Activated T-cell treated with anti-CD3 and anti-CD28 coated beads, Interleukin-2, amount 50 U/mL, for 48 hours (primary cell): ENCODE measurements at regions not wholly inside any gene's neighbourhood (a gene's known extent, or its start where the extent isn't known, plus 50 kb on each side); places are given as distances from the start of the nearest gene placed in this dataset.

Experiments
- DNase-seq, 2 experiments: peaks; one replicate each; pipeline ENCODE4 v3.0.0-alpha.2; 2020

GRCh38 chr12:24400533-24400932, 451.1 kb upstream of the SOX5 start:
- DNase-seq, result no peak

DNA sequence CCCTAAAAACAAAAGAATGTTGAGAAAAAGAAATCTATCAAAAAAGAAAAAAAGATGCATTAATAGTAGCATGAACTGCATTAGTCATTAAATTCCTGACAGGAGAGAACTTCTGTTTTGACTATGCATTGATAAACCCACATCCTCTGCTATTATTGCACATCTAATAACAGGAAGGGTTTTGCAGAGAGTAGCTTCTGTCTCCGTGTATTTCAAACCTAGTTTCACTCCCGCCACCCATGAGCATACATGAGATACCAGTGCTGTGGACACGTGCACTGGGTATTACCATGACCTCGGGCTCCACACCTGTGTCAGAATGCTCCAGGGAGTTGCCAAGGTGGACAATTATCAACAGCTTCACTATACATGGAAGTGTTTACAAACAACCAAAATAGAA, 449.1 kb upstream of the SOX5 start:
- DNase-seq, result no peak

DNA sequence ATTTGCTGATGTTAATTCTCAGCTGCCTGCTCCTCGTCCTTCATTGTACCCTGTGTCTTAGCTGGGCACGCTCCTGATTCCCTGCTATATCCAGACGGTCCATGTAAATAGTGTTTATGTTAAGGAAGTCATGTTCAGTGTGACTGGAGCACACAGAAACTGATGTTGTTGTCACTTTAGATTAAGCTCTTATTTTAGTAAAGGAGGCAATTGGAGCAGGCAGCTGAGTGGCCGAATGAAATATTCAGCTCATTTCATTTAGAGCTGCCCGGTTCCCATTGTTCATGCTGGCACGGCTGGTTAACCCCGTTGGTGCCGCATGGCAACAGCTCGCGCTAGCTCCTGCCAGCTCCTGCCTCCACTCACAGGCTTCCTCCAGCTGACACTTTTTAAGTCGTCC, 446.8 kb upstream of the SOX5 start:
- no peak for DNase-seq

GRCh38 chr12:24394246-24394645, 444.8 kb upstream of the SOX5 start:
- DNase-seq, result no peak

- no peak for DNase-seq
Measured at GRCh38 chr12:24393071-24393470, 443.6 kb upstream of the SOX5 start.

- DNase-seq, result no peak
Measured at GRCh38 chr12:24389394-24389793, 439.9 kb upstream of the SOX5 start.

GRCh38 chr12:24387381-24387780, 437.9 kb upstream of the SOX5 start:
- no peak for DNase-seq

DNA sequence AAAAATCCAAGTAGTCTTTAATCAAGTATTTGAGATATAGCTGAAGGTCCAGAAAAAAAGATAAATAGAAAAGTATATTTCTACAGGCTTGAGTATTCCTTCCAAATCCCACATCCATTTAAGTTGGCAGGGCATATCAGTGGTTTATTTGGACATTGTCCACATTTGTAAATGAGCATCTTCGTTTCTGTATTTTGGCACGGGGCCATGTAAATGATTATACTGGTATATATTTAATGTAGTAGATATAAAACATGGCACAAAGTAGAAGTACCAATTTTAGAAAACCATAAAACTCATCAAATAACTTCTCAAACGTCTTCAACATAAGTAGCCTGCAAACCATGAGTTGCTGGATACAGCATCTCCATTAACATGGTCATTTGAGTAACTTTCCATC, 437.4 kb upstream of the SOX5 start:
- no peak for DNase-seq

DNA sequence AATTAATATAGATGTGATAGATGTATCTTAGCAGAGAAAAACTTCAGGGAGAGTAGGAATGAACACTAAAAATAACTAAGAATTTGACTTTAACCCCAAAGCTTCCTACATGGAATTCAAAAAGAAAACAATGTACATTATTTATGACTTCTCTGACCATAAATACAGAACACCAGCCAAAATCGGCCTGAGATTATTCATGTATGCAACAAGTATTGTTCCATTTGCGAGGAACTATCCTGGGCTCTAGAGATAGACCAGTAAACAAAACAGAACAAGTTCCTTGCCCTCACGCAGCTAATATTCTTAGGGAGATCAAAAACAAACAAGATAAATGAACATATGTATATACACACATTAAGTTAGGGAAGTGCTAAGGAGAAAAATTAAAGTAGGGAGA, 432.3 kb upstream of the SOX5 start:
- no peak for DNase-seq

DNA sequence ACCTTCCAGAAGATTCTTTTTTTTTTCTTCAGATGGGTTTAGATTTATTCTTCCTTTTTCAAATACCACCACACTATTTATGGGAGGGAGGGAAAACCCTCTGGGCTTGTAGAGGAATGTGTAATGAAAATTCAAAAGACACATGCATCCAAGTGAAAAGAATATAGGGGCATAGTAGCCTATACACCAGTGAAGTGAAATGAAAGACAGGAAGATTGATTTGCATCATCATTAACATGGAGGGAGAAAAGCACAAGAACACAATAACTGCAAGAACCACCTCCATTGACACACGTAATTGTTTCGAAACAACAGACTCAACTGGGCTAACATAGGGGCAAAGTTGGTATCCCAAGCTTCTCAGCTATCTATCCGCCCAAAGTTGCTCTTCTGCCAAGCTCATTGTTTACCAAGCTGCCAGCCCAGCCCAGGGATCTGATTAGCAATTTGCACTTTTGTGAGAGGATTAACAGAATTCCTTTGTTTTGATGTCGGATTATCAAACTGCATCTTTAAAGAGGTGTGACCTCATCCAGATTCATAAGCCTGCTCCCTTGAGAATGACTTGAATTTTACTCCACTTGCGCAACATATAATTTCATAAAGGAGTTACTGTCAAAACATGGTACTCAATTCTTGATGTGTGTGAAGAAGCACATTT, 430.5 kb upstream of the SOX5 start:
- no peak for DNase-seq

DNA sequence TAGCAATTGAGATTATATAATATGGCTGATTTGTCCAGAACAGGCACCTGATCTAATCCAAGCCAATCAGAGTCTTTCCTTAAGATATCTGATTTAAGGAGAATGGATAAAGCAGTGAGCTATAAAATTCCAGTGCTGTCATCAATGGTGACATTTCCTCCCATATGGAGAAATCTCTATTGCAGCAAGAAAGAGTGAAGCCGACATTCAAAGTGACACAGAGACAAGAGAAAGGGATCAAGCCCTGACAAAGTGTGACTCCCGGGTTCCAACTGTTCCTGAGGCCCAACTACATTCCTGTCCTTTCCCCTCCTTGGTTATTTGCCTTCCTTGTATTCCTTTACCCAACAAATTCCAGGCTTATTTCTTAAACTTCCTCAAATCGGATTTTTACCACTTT, 430.0 kb upstream of the SOX5 start:
- no peak for DNase-seq

- DNase-seq, result no peak
Measured at GRCh38 chr12:24378548-24379407, 429.3 kb upstream of the SOX5 start.

- DNase-seq, result no peak
Measured at GRCh38 chr12:24374452-24374851, 425.0 kb upstream of the SOX5 start.

DNA sequence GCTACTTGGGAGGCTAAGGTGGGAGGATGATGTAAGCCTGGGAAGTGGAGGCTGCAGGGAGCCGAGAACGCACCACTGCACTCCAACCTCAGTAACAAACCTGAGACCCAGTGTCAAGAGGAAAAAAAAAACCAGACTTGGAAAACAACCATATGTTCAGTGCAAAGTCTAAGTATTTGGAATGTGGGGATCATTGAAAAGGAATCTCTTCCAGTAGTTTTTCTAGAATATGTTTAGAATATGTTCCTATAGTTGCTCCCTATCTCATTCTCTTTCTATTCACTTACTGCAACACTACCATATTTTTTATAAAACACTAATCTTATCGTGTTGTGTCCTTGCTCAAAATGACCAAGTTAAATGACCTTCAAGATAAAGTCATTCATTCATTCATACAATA, 423.5 kb upstream of the SOX5 start:
- no peak for DNase-seq

GRCh38 chr12:24366514-24366913, 417.0 kb upstream of the SOX5 start:
- DNase-seq, result no peak

- DNase-seq, result no peak
Measured at GRCh38 chr12:24364921-24365320, 415.5 kb upstream of the SOX5 start.

DNA sequence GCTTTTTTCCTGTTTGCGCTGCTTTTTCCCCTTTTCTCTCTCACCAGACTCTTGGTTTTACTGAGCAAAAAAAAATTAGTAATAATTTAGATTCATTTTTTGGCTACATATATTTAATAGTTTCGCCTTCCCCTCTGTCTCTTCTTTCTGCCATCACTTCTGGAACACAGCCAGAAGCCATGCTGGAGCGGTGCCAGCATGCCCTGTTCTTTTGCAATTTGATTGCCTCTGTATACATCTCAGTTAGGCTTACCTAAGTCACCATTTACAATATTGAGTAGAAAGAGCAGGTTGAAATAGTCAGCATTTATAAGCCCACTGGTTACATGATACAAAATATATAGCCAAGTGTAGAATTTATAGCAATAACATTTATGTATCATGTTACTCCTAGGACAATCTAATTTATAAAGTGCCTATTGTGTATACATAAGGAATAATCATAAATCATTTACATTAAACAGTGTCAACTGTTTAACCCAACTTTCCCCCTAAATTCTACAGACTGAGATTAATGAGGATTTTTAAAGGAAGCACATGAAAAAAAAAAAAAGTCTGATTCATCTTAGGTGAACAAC, 413.8 kb upstream of the SOX5 start:
- no peak for DNase-seq

DNA sequence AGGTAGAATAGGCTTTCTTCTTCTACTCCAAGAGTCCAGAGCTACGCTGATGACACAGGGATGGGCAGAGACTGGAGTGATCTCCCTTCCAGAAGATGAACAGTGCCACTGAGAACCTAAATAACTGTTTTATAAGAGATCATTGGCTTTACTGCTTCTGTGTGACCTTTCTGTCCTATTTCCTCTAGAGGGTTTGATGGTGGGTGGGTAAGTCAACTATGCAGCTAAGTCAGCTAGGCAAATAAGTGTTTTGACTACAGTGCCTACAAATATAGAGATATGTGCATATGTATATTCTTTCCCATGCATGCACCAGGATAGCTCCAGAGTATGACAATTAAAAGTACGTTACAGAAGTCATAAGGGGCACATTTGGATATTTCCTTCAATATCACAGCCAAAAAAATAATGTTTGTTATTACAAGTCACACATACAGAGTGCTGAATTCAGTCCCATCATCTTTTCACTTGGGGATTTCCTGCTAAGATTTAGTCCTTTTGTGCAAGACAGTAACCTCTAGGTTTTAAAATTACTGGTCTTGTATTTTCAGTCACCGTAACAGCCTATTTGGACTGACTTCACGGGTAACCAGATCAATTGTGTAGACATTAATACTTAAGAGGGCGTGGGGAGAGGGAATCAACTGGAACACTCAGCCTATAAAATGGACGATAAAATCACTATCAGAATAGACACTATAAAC, 412.6 kb upstream of the SOX5 start:
- no peak for DNase-seq

DNA sequence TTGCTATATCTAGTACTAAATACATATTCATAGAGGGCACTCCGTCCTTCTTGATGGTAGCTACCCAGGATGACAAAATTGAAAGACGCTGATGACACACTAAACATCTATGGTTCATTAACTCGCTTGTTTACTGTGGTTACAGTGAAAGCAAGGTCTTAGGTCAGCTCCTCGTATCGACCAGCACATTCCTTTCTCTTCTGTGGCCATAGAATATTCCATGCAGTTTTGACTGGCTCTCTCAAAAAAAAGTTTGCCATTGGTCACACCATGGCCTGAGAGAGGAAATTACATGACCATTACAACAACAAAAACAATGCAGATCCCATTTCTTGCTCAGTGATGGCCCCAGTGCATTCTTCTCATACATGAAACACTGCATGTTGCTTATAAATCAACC, 411.4 kb upstream of the SOX5 start:
- DNase-seq, result no peak

- no peak for DNase-seq
Measured at GRCh38 chr12:24360461-24360860, 411.0 kb upstream of the SOX5 start.

DNA sequence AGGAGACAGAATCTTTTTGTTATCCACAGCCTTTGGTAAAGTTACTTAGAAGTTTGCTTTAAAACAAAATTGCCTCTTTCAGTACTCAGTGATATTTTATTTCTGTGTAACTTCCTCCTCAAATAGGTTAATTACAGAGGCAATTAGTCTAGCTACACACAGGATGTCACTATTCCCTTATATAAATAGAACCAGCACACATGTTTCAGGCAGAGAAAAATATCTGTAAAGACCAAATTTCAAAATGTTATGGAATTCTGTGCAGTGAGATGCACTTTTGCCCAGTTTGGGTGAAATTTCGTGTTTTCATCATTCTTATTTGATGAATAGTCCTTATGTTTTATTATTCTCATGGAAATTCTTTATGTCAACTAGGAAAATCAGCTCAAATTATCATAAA, 410.6 kb upstream of the SOX5 start:
- DNase-seq, result no peak

DNA sequence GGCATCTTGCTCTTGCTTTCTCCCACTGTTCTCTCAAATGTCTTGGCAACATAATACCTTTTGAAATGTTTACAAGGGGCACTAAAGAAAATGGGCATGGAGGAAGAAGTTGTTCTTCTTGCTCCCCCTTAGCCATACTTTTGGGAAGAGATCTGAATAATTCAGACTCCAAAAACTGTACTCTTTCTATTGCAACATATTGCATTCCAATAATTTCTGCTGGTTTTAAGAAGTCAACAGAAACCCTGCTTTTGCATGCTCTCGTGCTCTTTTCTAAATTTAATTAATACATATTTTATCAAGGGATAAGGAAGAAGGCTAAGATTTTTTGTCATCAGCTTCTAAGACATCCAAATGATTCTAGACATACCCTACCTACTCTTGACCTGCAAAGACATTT, 409.9 kb upstream of the SOX5 start:
- DNase-seq, result no peak

GRCh38 chr12:24356240-24356804, 406.9 kb upstream of the SOX5 start:
- DNase-seq, result no peak
